Stimulated activated naive CD8-positive, alpha-beta T cell treated with anti-CD3 and anti-CD28 coated beads, Interleukin-15, Interleukin-2, amounts not matched to agents 100 U/mL and 50 U/mL, for 24 hours (primary cell): ENCODE measurements at regions not wholly inside any gene's neighbourhood (a gene's known extent, or its start where the extent isn't known, plus 50 kb on each side); places are given as distances from the start of the nearest gene placed in this dataset.

ENCODE experiments used
- ATAC-seq: fragments of 150-1000 bp; cut with Tn5 transposase; one replicate; pipeline ENCODE4 v1.10.0; 2021
- DNase-seq: peaks from one replicate; pipeline ENCODE4 v3.0.0; 2021

GRCh38 chr4:180809439-180809838, 1433.8 kb upstream of the TENM3 start:
- no peak for ATAC-seq

GRCh38 chr4:180810581-180810980, 1432.6 kb upstream of the TENM3 start:
- ATAC-seq (no peak), DNase-seq (no peak)

More at GRCh38 chr4:180809439-180809838, 1433.8 kb upstream of the TENM3 start:
- no peak for DNase-seq

DNA sequence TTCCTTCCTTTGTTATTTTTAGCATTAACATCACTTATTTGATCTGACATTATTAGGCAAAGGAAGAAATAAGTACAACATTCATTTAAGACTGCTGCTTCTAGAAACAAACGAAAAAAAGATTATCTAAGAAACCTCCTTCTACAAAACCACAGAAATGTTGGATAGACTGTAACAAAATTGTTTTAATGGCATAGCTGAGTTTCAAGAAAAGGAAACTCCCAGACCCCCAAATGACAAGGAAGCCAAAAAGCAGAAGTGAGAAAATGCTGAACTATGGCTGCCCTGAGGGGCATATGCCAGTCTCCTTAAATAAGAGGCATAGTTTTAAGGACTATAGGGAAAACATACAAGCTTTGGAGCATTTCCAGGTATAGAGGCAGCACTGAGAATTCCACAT, 1431.6 kb upstream of the TENM3 start:
- DNase-seq (no peak), ATAC-seq (no peak)

GRCh38 chr4:180812783-180813182, 1430.4 kb upstream of the TENM3 start:
- no peak for ATAC-seq
- no peak for DNase-seq

- DNase-seq (no peak), ATAC-seq (no peak)
These were observed 1428.3 kb upstream of the TENM3 start for GRCh38 chr4:180814875-180815417.

DNA sequence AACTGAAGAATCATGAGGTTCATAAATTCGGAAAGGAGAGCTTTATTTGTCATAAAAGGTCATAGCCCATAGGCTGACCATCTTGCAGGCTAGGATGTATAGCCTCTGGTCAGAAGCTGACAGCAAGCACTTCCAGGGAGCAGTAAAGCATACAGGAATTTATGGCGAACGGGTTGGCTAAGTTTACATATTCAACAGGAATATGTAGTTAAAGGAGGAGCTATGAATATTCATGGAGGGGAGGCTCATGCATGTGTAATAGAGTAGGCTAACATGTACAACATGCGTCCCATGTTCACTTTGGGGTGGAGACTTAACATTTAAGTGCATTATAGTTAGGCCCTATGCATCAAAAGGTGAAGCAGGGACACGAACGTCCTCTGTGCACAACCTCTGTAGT, 1425.7 kb upstream of the TENM3 start:
- ATAC-seq: no peak
- no peak for DNase-seq

DNA sequence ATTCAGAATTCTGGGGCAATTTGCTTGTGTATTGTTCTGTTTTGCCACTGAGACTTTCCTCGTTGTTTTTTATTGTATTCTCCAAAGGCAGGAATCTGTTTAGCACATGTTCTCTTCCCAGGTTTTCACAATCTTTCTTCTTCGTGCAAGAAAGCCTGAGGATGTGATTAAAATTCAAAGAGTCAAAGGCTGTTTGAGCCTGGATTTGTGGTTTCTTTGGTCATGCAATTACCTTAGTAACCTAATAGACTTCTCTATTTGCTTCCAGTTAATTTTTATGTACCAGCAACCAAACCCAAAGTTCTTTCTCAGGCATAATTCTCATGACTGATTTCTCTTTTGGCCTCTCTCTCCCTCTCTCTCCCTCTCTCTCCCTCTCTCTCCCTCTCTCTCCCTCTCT, 1420.1 kb upstream of the TENM3 start:
- ATAC-seq (no peak), DNase-seq (no peak)

DNA sequence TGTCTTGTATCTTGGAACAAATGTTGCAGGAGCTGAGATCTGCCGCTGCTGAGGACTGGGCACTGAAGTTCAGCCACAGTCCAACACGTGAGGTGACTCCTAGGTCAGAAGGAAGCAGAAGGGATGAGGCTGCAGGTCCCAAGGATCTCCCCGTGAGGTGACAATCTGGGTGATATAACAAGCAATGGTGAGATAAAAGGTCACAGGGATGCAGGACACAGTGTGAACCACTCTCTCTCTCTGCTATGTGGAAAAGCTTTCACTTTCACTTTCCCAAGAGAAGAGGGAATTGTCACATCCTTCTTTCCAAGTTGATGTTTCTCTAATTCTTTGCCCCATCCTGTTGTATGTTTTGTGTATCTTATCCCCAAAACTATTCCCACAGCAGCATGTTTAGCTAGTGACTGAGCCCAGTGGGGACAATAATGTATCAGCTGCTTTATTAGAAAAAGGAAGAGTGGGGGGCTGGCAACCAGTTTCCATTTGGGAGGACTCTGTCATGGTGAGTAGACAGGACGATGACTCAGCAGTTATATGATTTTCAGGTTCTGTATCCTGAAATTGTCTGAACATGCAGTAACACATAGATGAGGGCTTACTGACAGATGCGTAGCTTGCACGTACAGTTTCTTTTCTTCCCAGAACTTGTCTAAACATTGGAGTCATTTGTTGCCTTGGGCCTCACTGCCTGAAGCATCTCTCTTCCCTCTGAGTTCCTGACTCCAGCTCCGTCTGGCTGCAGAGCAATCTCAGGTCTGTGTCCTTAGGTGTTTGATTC, 1415.8 kb upstream of the TENM3 start:
- ATAC-seq: no peak
- no peak for DNase-seq

GRCh38 chr4:180828455-180829018, 1414.7 kb upstream of the TENM3 start:
- ATAC-seq: no peak
- DNase-seq: no peak

DNA sequence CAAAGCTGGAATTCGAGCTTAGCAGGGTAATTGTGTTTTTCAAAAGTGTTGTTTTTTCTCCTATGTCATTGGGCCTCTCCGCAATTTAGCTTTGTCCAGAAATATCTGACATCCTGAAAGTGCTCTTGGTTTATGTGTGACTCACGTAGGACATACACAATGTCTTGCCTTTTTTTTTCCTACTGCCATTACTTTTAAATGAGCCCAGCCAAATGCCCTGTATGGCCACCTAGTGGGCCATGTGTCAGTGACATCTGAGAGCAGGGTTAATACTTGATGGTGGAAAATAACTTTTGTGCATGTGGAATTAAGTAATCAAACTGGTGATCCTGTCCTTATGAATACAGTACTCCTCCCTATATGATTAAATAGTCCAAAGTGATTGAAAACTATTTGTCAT, 1411.1 kb upstream of the TENM3 start:
- ATAC-seq: no peak
- no peak for DNase-seq

- ATAC-seq (no peak), DNase-seq (no peak)
These were observed 1403.1 kb upstream of the TENM3 start for GRCh38 chr4:180840142-180840541.

- DNase-seq: no peak
- no peak for ATAC-seq
These were observed 1392.8 kb upstream of the TENM3 start for GRCh38 chr4:180850318-180850940.

DNA sequence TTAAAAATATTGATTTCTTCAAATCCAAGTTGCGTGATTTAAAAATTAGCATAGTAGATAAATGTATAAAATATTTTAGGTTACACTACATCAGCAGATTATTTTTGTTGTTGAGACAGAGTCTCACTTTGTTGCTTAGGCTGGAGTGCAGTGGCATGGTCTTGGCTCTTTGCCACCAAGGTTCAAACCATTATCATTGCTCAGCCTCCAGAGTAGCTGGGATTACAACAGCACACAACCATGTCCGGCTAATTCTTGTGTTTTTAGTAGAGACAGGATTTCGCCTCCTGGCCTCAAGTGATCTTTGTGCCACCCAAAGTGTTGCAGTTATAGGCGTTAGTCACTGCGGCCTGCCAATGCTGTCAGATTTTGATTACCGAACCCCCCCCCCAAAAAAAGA, 1390.5 kb upstream of the TENM3 start:
- DNase-seq (no peak), ATAC-seq (no peak)

DNA sequence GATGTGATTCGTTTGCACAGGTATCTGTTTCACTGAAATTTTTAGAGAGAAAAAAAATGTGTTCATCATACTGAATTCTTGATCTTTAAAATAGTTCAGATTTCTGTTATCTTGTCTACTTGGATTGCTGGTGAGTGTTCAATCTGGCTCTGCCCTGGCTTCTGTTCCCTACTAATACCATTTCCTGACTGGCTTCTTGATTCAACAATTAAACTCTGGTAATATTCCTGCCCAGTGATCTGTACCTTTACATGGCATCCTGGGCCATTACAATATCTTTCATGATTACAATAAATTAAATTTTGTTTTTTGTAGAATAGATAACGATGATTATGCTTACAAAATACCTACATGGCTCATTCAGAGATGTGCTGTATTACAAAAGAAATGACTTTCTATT, 1388.0 kb upstream of the TENM3 start:
- no peak for ATAC-seq
- DNase-seq: no peak

- ATAC-seq (no peak), DNase-seq (no peak)
These were observed 1383.0 kb upstream of the TENM3 start for GRCh38 chr4:180860089-180860720.

GRCh38 chr4:180861651-180862050, 1381.6 kb upstream of the TENM3 start:
- ATAC-seq (no peak), DNase-seq (no peak)

GRCh38 chr4:180866933-180867643, 1376.1 kb upstream of the TENM3 start:
- no peak for DNase-seq
- no peak for ATAC-seq

DNA sequence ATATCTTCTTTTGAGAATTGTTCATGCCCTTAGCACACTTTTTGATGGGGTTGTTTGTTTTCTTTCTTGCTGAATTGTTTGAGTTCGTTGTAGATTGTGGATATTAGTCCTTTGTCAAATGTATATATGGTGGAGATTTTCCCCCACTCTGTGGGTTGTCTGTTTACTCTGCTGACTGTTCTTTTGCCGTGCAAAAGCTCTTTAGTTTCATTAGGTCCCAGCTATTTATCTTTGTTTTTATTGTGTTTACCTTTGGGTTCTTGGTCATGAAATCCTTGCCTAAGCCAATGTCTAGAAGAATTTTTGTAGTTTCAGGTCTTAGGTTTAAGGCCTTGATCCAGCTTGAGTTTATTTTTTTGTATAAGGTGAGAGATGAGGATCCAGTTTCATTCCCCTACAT, 1372.6 kb upstream of the TENM3 start:
- ATAC-seq (no peak), DNase-seq (no peak)

DNA sequence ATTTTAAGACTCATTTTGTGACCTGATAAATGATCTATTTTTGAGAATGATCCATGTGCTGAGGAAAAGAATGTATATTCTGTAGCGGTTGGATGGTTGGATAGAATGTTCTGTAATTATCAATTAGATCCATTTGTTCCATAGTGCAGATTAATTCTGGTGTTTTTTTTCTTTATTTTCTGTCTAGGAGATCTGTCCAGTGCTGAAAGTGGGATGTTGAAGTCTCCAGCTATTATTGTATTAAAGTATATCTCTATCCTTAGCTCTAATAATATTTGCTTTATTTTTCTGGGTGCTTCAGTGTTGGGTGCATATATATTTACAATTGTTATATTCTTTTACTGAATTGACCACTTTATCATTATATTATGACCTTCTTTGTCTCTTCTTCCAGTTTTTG, 1344.9 kb upstream of the TENM3 start:
- no peak for DNase-seq
- no peak for ATAC-seq

DNA sequence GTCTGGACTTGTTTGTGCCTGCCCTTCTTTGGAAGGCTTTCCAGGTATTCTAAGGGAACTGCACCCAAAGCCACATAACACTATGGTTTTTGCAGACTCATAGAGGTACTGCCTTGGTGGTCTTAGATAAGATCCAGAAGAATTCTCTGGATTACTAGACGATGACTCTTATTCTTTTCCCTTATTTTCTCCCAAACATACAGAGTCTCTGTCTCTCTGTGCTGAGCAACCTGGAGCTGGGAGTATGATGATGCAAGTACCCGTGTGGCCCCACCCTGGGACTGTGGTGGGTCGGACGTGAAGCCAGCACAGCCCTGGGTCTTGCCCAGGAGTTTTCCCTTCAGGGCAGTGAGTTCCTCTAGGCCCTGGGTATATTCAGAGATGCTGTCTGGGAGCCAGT, 1342.4 kb upstream of the TENM3 start:
- ATAC-seq: no peak

DNA sequence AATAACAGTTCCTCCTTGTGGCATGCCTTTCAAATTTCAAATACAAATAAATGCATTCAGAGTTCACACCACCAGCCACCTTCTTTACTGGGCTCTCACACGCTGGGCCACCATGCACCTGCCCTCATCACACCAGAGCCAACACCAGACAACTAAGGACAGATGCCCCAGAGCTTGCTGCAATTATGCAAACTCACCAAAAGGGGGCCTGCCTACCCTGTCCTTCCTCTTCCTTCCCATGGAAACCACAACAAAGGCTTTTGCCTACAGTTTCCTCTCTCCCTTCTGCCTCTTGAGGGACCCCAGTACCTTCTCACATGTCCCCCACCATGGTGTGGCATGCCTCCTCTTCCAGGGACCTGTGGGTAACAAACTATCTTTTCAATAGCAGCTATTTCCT, 1333.9 kb upstream of the TENM3 start:
- no peak for ATAC-seq
- DNase-seq: no peak

More for the DNA sequence above, 1342.4 kb upstream of the TENM3 start:
- no peak for DNase-seq

DNA sequence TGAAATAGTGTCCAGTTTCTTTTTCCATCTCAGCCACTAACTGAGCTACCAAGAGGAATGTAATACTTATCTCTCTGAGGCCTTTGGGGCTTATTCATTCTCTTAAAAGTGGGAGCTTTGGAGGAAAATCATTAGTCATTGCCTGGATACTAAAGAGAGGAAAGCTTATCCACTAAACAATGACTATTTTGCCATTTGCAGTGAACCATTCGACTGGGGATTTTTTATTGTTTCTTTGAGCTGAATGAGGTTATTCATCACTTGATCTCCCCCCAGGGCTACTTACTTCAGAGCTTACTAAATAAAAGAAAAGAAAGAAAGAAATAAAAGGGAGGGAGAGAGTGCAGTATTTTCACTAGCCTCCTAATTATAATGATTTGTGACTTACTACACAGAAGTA, 1329.5 kb upstream of the TENM3 start:
- ATAC-seq (no peak), DNase-seq (no peak)
